ENCODE measurements at regions not wholly inside any gene's neighbourhood (a gene's known extent, or its start where the extent isn't known, plus 50 kb on each side); places are given as distances from the start of the nearest gene placed in this dataset.

DNA sequence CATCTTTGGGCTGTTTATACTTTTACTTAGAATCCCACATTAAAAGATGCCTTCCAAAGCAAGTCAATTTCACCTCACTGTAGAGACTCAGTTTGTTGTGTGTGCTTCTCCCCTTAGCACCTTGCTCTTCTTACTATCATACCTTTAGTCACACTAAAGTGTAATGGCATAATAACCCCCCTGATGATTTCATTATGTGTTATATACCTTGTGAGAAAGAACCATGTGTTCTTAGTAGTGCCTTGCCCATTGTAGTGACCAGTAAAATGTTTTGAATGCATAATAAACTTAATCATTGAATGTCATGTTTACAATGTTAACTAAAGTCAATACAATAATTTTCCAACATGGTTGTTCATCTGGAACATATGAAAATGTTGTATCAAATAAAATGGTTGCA lies 1621.9 kb downstream of the PCDH7 start:
- TF ChIP-seq EZH2 (IDR thresholded peaks at IDR 0.05; ENCODE audit: low read length, unreplicated experiment) = no peak
- TF ChIP-seq, protein P1, sequence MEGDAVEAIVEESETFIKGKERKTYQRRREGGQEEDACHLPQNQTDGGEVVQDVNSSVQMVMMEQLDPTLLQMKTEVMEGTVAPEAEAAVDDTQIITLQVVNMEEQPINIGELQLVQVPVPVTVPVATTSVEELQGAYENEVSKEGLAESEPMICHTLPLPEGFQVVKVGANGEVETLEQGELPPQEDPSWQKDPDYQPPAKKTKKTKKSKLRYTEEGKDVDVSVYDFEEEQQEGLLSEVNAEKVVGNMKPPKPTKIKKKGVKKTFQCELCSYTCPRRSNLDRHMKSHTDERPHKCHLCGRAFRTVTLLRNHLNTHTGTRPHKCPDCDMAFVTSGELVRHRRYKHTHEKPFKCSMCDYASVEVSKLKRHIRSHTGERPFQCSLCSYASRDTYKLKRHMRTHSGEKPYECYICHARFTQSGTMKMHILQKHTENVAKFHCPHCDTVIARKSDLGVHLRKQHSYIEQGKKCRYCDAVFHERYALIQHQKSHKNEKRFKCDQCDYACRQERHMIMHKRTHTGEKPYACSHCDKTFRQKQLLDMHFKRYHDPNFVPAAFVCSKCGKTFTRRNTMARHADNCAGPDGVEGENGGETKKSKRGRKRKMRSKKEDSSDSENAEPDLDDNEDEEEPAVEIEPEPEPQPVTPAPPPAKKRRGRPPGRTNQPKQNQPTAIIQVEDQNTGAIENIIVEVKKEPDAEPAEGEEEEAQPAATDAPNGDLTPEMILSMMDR (conservative IDR thresholded peaks at IDR 0.05; ENCODE audit: low read depth, low read length) = no peak
